ENCODE measurements at regions not wholly inside any gene's neighbourhood (a gene's known extent, or its start where the extent isn't known, plus 50 kb on each side); places are given as distances from the start of the nearest gene placed in this dataset.
"Not testable (repeated sequence)": the region's sequence is repeated elsewhere in the genome, so short reads cannot be mapped to it uniquely, and the experiment has no call there.

DNA sequence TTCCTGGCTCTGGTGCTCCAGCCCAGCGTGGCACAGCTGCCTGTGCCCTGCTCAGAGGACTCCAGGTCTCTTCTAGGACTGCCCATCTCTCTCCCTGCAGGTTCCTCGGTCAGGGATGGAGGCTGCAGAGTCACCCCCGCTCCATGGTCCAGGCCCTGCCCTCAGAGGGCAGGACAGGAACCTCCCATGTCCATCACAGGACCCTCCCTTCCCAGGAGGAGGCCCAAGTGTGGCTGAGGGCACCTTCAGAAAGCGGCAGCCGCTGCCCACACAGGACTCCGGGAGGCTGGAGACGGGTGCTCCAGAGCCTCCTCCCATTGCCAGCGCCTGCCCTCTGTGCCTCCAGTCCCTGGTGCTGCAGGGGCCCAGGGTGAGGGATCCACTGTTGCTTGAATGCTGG lies 291.5 kb downstream of the ADGRD1 start:
- TF ChIP-seq POLR2A, POLR2AphosphoS5 (IDR thresholded peaks at IDR 0.05; ENCODE audit: low read depth, low read length): not testable (repeated sequence)

Measured in GM12891 (cell line).